ENCODE measurements at regions not wholly inside any gene's neighbourhood (a gene's known extent, or its start where the extent isn't known, plus 50 kb on each side); places are given as distances from the start of the nearest gene placed in this dataset.

DNA sequence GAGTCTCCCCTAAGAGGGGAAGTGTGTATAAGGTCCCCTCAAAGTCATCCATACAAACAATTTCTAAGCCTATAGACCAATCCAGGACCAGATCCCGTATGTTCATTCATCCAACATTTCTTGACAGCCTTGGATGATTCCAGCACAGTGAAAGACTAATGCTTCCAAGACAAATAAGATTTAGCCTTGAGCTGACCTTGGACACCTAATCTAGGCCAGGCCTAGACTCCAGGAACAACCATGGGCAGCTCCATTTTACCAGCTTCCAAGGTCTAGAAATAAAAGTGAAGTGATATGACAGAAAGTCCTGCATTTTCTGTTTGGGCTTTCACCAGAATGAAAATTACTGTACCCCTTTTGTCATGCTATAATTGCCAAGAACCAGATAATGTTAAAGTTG lies 67.9 kb upstream of the BCL6 start:
- TF ChIP-seq POLR2A (IDR thresholded peaks at IDR 0.05) (no peak), CTCF (IDR thresholded peaks at IDR 0.05 in 8 of 11, conservative IDR thresholded peaks at IDR 0.05 in 3 of 11) (no peak)

Measured in spleen (tissue), 7 donors.